GM21576 (cell line): ENCODE measurements at regions not wholly inside any gene's neighbourhood (a gene's known extent, or its start where the extent isn't known, plus 50 kb on each side); places are given as distances from the start of the nearest gene placed in this dataset.
A peak's percentile ranks its signal among the peaks of the same experiment; 100 is the strongest.

Source experiments
- ATAC-seq: cut with Tn5 transposase; IDR thresholded peaks from one replicate; pipeline ENCODE4 v1.9.1; 2021; ENCODE audit warnings: mild to moderate bottlenecking, moderate library complexity; ENCODE audit not compliant: unreplicated experiment

- no peak for ATAC-seq
These were observed 448.3 kb upstream of the ZFP42 start for GRCh38 chr4:187547316-187547715.

GRCh38 chr4:187550256-187550950, 445.2 kb upstream of the ZFP42 start:
- ATAC-seq, result no peak

GRCh38 chr4:187552781-187553180, 442.8 kb upstream of the ZFP42 start:
- ATAC-seq, result no peak

GRCh38 chr4:187555174-187555573, 440.4 kb upstream of the ZFP42 start:
- no peak for ATAC-seq

- no peak for ATAC-seq
These were observed 437.2 kb upstream of the ZFP42 start for GRCh38 chr4:187558391-187558790.

- ATAC-seq, result no peak
These were observed 433.2 kb upstream of the ZFP42 start for GRCh38 chr4:187562345-187562744.

GRCh38 chr4:187565416-187565815, 430.2 kb upstream of the ZFP42 start:
- no peak for ATAC-seq

GRCh38 chr4:187569871-187570270, 425.7 kb upstream of the ZFP42 start:
- no peak for ATAC-seq

- ATAC-seq, result no peak
These were observed 419.9 kb upstream of the ZFP42 start for GRCh38 chr4:187575706-187576105.

- no peak for ATAC-seq
These were observed 418.8 kb upstream of the ZFP42 start for GRCh38 chr4:187576751-187577150.

GRCh38 chr4:187577941-187578480, 417.6 kb upstream of the ZFP42 start:
- no peak for ATAC-seq

- no peak for ATAC-seq
These were observed 408.7 kb upstream of the ZFP42 start for GRCh38 chr4:187586892-187587291.

- ATAC-seq, result no peak
These were observed 397.4 kb upstream of the ZFP42 start for GRCh38 chr4:187598196-187598595.

GRCh38 chr4:187602339-187603092, 393.1 kb upstream of the ZFP42 start:
- ATAC-seq, result no peak

GRCh38 chr4:187603093-187604025, 392.2 kb upstream of the ZFP42 start:
- no peak for ATAC-seq

- ATAC-seq, result no peak
These were observed 390.6 kb upstream of the ZFP42 start for GRCh38 chr4:187604984-187605383.

GRCh38 chr4:187606581-187606980, 389.0 kb upstream of the ZFP42 start:
- ATAC-seq, result peak; percentile 47

GRCh38 chr4:187608001-187608421, 387.6 kb upstream of the ZFP42 start:
- ATAC-seq, result no peak

GRCh38 chr4:187612301-187612700, 383.3 kb upstream of the ZFP42 start:
- no peak for ATAC-seq

- no peak for ATAC-seq
These were observed 382.3 kb upstream of the ZFP42 start for GRCh38 chr4:187613089-187613839.
